CD4-positive, alpha-beta T cell (primary cell): ENCODE measurements at regions not wholly inside any gene's neighbourhood (a gene's known extent, or its start where the extent isn't known, plus 50 kb on each side); places are given as distances from the start of the nearest gene placed in this dataset.

Source experiments
- ATAC-seq: fragments of 200-7000 bp; cut with Tn5 transposase; one replicate; pipeline ENCODE4 v1.10.0; 2022; ENCODE audit warnings: mild to moderate bottlenecking; ENCODE audit not compliant: poor library complexity
- CTCF ChIA-PET: fragments of 350-600 bp; sonication (Branson Sonifier 250); formaldehyde crosslinking; loops from one replicate; lab custom pipeline; 2021; ENCODE audit warnings: antibody characterized with exemption, inconsistent platforms; lab: Charles Lee
- POLR2A ChIA-PET: fragments of 350-600 bp; sonication (Branson Sonifier 250); formaldehyde crosslinking; loops from one replicate; lab custom pipeline; 2021; ENCODE audit warnings: antibody characterized with exemption, inconsistent platforms; lab: Charles Lee
- DNase-seq, 14 experiments: peaks; one replicate each; pipeline ENCODE4 v3.0.0-alpha.2; 2013 to 2020; ENCODE audit warnings: mixed read lengths in 2 of 14
- H3K27ac ChIP-seq, 2 donors: one replicate each; pipeline versions ENCODE4 v1.5.1 to v1.7.0; 2013; ENCODE audit warnings: low read length in 2 of 2, low read depth in 1 of 2, mild to moderate bottlenecking in 1 of 2
- H3K27me3 ChIP-seq, 2 experiments: 1 replicate in 1 of 2; 2 replicates in 1 of 2; pipeline versions ENCODE4 v1.6.1 to v1.7.0; 2013; ENCODE audit warnings: low read length in 2 of 2, control low read depth in 1 of 2, mild to moderate bottlenecking in 1 of 2, moderate library complexity in 1 of 2; ENCODE audit not compliant: insufficient read depth in 2 of 2, control insufficient read depth in 1 of 2
- H3K36me3 ChIP-seq: one replicate; pipeline ENCODE4 v1.6.1; 2013; ENCODE audit warnings: low read length, control low read depth; ENCODE audit not compliant: insufficient read depth
- H3K4me1 ChIP-seq: one replicate; pipeline ENCODE4 v1.6.1; 2013; ENCODE audit warnings: low read length, control low read depth; ENCODE audit not compliant: insufficient read depth
- H3K4me3 ChIP-seq: one replicate; pipeline ENCODE4 v1.5.1; 2013; ENCODE audit warnings: mild to moderate bottlenecking, low read length, moderate library complexity
- H3K9me3 ChIP-seq, 2 experiments: 1 replicate in 1 of 2; 2 replicates in 1 of 2; pipeline versions ENCODE4 v1.6.1 to v1.7.0; 2013; ENCODE audit warnings: low read length in 2 of 2, mild to moderate bottlenecking in 2 of 2, control low read depth in 1 of 2, moderate library complexity in 1 of 2; ENCODE audit not compliant: control insufficient read depth in 1 of 2, insufficient read depth in 1 of 2
- H3K27ac Mint-ChIP-seq: one replicate; pipeline ENCODE4 v1.8.0; 2020; ENCODE audit warnings: mixed read lengths
- H3K27me3 Mint-ChIP-seq: one replicate; pipeline ENCODE4 v1.8.0; 2021; ENCODE audit warnings: mixed read lengths
- H3K36me3 Mint-ChIP-seq: one replicate; pipeline ENCODE4 v1.8.0; 2021; ENCODE audit warnings: low read depth, mixed read lengths
- H3K4me1 Mint-ChIP-seq: one replicate; pipeline ENCODE4 v1.8.0; 2021; ENCODE audit warnings: low read depth, mixed read lengths
- H3K4me3 Mint-ChIP-seq: one replicate; pipeline ENCODE4 v1.8.0; 2020; ENCODE audit warnings: mild to moderate bottlenecking, mixed read lengths
- H3K9me3 Mint-ChIP-seq: one replicate; pipeline ENCODE4 v1.8.0; 2020; ENCODE audit warnings: mixed read lengths
- CTCF ChIP-seq: fragments of 200-600 bp; IDR thresholded peaks from one replicate; pipeline ENCODE4 v1.8.0; 2022; ENCODE audit warnings: antibody characterized with exemption, mild to moderate bottlenecking
- intact Hi-C, 2 experiments: fragments of 100-400 bp; cut with DNase I in 1 of 2; cut with micrococcal nuclease in 1 of 2; formaldehyde crosslinking; loops; one replicate each; pipeline versions ENCODE4 v1.15.1 to v1.9.0; 2023 to 2025; cut with DNase I, micrococcal nuclease

- H3K27me3 Mint-ChIP-seq, result no peaks in the 10 kb centered on the region
- H3K4me1 Mint-ChIP-seq, result no peaks in the 10 kb centered on the region
- no peaks in the 10 kb centered on the region for H3K36me3 ChIP-seq
- ChIA-PET POLR2A (no interaction called here), CTCF (interaction anchor here (0.9 kb wide), 1 partner anchor 287 kb away, joined by 3 read pairs; no protein-coding TSS in a partner anchor)
- H3K27ac Mint-ChIP-seq, result no peak overlapping the region
- no peak overlapping the region for H3K4me3 Mint-ChIP-seq
- H3K4me3 ChIP-seq, result no peak overlapping the region
- H3K9me3 Mint-ChIP-seq, result peaks cover 15% of the 10 kb centered on the region
- H3K4me1 ChIP-seq, result no peaks in the 10 kb centered on the region
- no peaks in the 10 kb centered on the region for H3K27me3 ChIP-seq
- no peak for TF ChIP-seq CTCF
- ATAC-seq (no peak), DNase-seq (no peak)
- H3K27ac ChIP-seq, result no peak overlapping the region
- intact Hi-C loops, result no loop called here
- no peaks in the 10 kb centered on the region for H3K36me3 Mint-ChIP-seq
- H3K9me3 ChIP-seq, result peaks cover 0 to 4% of the 10 kb centered on the region in 2 experiments
Observed at GRCh38 chr3:30462721-30463470, 143.5 kb upstream of the TGFBR2 start.

GRCh38 chr3:30464381-30464780 lies 142.0 kb upstream of the TGFBR2 start:
- no peak for TF ChIP-seq CTCF
- H3K36me3 ChIP-seq, result no peaks in the 10 kb centered on the region
- H3K27ac ChIP-seq, result no peak overlapping the region
- no peaks in the 10 kb centered on the region for H3K27me3 Mint-ChIP-seq
- no peaks in the 10 kb centered on the region for H3K36me3 Mint-ChIP-seq
- H3K4me3 ChIP-seq, result no peak overlapping the region
- H3K9me3 ChIP-seq, result peaks cover 0 to 4% of the 10 kb centered on the region in 2 experiments
- H3K4me3 Mint-ChIP-seq, result no peak overlapping the region
- DNase-seq, result no peak
- H3K4me1 Mint-ChIP-seq, result no peaks in the 10 kb centered on the region
- ChIA-PET POLR2A (no interaction called here), CTCF (interaction anchor here (1.2 kb wide), 1 partner anchor 145 kb away, joined by 3 read pairs; no protein-coding TSS in a partner anchor)
- ATAC-seq, result no peak
- no peaks in the 10 kb centered on the region for H3K27me3 ChIP-seq
- no peaks in the 10 kb centered on the region for H3K4me1 ChIP-seq
- no peak overlapping the region for H3K27ac Mint-ChIP-seq
- H3K9me3 Mint-ChIP-seq, result peaks cover 12% of the 10 kb centered on the region
- intact Hi-C loops, result no loop called here

GRCh38 chr3:30465454-30465853 lies 140.9 kb upstream of the TGFBR2 start:
- no peaks in the 10 kb centered on the region for H3K27me3 ChIP-seq
- Mint-ChIP-seq H3K36me3 (no peaks in the 10 kb centered on the region), H3K27ac (no peak overlapping the region), H3K4me3 (no peak overlapping the region), H3K4me1 (peaks cover 6% of the 10 kb centered on the region), H3K27me3 (no peaks in the 10 kb centered on the region), H3K9me3 (peaks cover 10% of the 10 kb centered on the region)
- H3K36me3 ChIP-seq, result no peaks in the 10 kb centered on the region
- ChIA-PET POLR2A (no interaction called here), CTCF (interaction anchor here (1.2 kb wide), 1 partner anchor 146 kb away, joined by 3 read pairs; no protein-coding TSS in a partner anchor)
- no peak for ATAC-seq
- peaks cover 0 to 4% of the 10 kb centered on the region in 2 experiments for H3K9me3 ChIP-seq
- intact Hi-C loops, result no loop called here
- no peak overlapping the region for H3K4me3 ChIP-seq
- no peak for DNase-seq
- TF ChIP-seq CTCF, result no peak
- no peak overlapping the region for H3K27ac ChIP-seq
- no peaks in the 10 kb centered on the region for H3K4me1 ChIP-seq
